GM23338 (cell line): ENCODE measurements at regions not wholly inside any gene's neighbourhood (a gene's known extent, or its start where the extent isn't known, plus 50 kb on each side); places are given as distances from the start of the nearest gene placed in this dataset.

Experiments used
- ATAC-seq: fragments of 200-7000 bp; cut with Tn5 transposase; 3 replicates; pipeline ENCODE4 v1.9.1; 2020
- DNase-seq: peaks from one replicate; pipeline ENCODE4 v3.0.0-alpha.2; 2015; ENCODE audit warnings: low spot score
- H2AFZ ChIP-seq: fragments of 200-600 bp; sonication (generic); 2 replicates; pipeline ENCODE4 v1.8.0; 2016; ENCODE audit warnings: antibody characterized with exemption, mild to moderate bottlenecking, moderate library complexity
- H3F3A ChIP-seq: fragments of 200-600 bp; sonication (generic); replicated peaks from 2 replicates; pipeline ENCODE4 v1.8.0; 2017; ENCODE audit warnings: antibody characterized with exemption, mixed run types, low read depth
- H3K27ac ChIP-seq: fragments of 200-600 bp; sonication (generic); 2 replicates; pipeline ENCODE4 v1.6.1; 2016; ENCODE audit warnings: low read depth
- H3K27me3 ChIP-seq: fragments of 200-600 bp; sonication (generic); 2 replicates; pipeline ENCODE4 v1.8.0; 2016; ENCODE audit warnings: mild to moderate bottlenecking, mixed run types, moderate library complexity; ENCODE audit not compliant: insufficient read depth
- H3K36me3 ChIP-seq: fragments of 200-600 bp; sonication (generic); 2 replicates; pipeline ENCODE4 v1.8.0; 2016; ENCODE audit warnings: mild to moderate bottlenecking; ENCODE audit not compliant: insufficient read depth
- H3K4me1 ChIP-seq: fragments of 200-600 bp; sonication (generic); 2 replicates; pipeline ENCODE4 v1.8.0; 2016; ENCODE audit warnings: mild to moderate bottlenecking, moderate library complexity; ENCODE audit not compliant: insufficient read depth
- H3K4me2 ChIP-seq: fragments of 200-600 bp; sonication (generic); 2 replicates; pipeline ENCODE4 v1.7.1; 2017; ENCODE audit warnings: mixed run types
- H3K4me3 ChIP-seq: fragments of 200-600 bp; sonication (generic); 2 replicates; pipeline ENCODE4 v1.6.1; 2016; ENCODE audit warnings: mixed run types
- H3K79me2 ChIP-seq: fragments of 200-600 bp; sonication (generic); replicated peaks from 2 replicates; pipeline ENCODE4 v1.8.0; 2017; ENCODE audit warnings: mild to moderate bottlenecking; ENCODE audit not compliant: insufficient read depth
- H3K9me2 ChIP-seq: fragments of 200-600 bp; sonication (generic); 2 replicates; pipeline ENCODE4 v1.8.0; 2017; ENCODE audit not compliant: insufficient read depth
- H4K20me1 ChIP-seq: fragments of 200-600 bp; sonication (generic); replicated peaks from 2 replicates; pipeline ENCODE4 v1.8.0; 2017; ENCODE audit warnings: mild to moderate bottlenecking; ENCODE audit not compliant: insufficient read depth
- H3K27ac Mint-ChIP-seq: 2 replicates; pipeline ENCODE4 v1.8.0; 2020; ENCODE audit warnings: inconsistent platforms, mild to moderate bottlenecking, moderate library complexity, mixed read lengths
- H3K27me3 Mint-ChIP-seq: 3 replicates; pipeline ENCODE4 v1.8.0; 2022; ENCODE audit warnings: low read depth, mild to moderate bottlenecking, moderate library complexity, mixed read lengths, inconsistent platforms; ENCODE audit not compliant: insufficient read depth, poor library complexity
- H3K36me3 Mint-ChIP-seq: 3 replicates; pipeline ENCODE4 v1.8.0; 2021; ENCODE audit warnings: low read depth, mild to moderate bottlenecking, inconsistent platforms, moderate library complexity, mixed read lengths
- H3K4me1 Mint-ChIP-seq: 3 replicates; pipeline ENCODE4 v1.8.0; 2020; ENCODE audit warnings: mild to moderate bottlenecking, inconsistent platforms, mixed read lengths
- H3K4me3 Mint-ChIP-seq: 3 replicates; pipeline ENCODE4 v1.8.0; 2021; ENCODE audit warnings: moderate library complexity, mild to moderate bottlenecking, inconsistent platforms, mixed read lengths
- H3K9me3 Mint-ChIP-seq: 3 replicates; pipeline ENCODE4 v1.8.0; 2020; ENCODE audit warnings: moderate library complexity, mild to moderate bottlenecking, inconsistent platforms, mixed read lengths
- CREB1 ChIP-seq: fragments of 250-450 bp; sonication (Bioruptor Pico); IDR thresholded peaks from 2 replicates; pipeline ENCODE4 v1.5.0; 2020; ENCODE audit warnings: low read depth, mild to moderate bottlenecking, moderate library complexity
- EZH2 ChIP-seq: fragments of 200-600 bp; sonication (generic); IDR thresholded peaks from one replicate; pipeline ENCODE4 v1.8.0; 2017; ENCODE audit warnings: antibody characterized with exemption, mild to moderate bottlenecking, low read depth; ENCODE audit not compliant: unreplicated experiment
- EZH2phosphoT487 ChIP-seq: fragments of 200-600 bp; sonication (generic); IDR thresholded peaks from one replicate; pipeline ENCODE4 v1.8.1; 2018; ENCODE audit warnings: antibody characterized with exemption; ENCODE audit not compliant: unreplicated experiment
- JUNB ChIP-seq: IDR thresholded peaks from one replicate; pipeline ENCODE4 v1.6.1; 2016; ENCODE audit warnings: antibody characterized with exemption; ENCODE audit not compliant: unreplicated experiment
- NANOG ChIP-seq: IDR thresholded peaks from 2 replicates; pipeline ENCODE4 v1.6.1; 2016; ENCODE audit warnings: antibody characterized with exemption, borderline replicate concordance
- POLR2AphosphoS5 ChIP-seq: IDR thresholded peaks from 2 replicates; pipeline ENCODE4 v1.6.1; 2016; ENCODE audit warnings: antibody characterized with exemption, low read depth
- STAT1 ChIP-seq: IDR thresholded peaks from one replicate; pipeline ENCODE4 v1.6.1; 2016; ENCODE audit warnings: antibody characterized with exemption; ENCODE audit not compliant: unreplicated experiment
- ZNF114 ChIP-seq: fragments of 250-450 bp; sonication (Bioruptor Pico); IDR thresholded peaks from 2 replicates; pipeline ENCODE4 v1.5.0; 2020; ENCODE audit warnings: mild to moderate bottlenecking, moderate library complexity
- ZNF331 ChIP-seq: fragments of 250-450 bp; sonication (Bioruptor Pico); IDR thresholded peaks from 2 replicates; pipeline ENCODE4 v1.5.0; 2020; ENCODE audit warnings: low read depth, mild to moderate bottlenecking, moderate library complexity
- ZNF462 ChIP-seq: fragments of 250-450 bp; sonication (Bioruptor Pico); IDR thresholded peaks from 2 replicates; pipeline ENCODE4 v1.5.0; 2020; ENCODE audit warnings: mild to moderate bottlenecking, moderate library complexity
- TF ChIP-seq, protein P1 (sequence below), 2 experiments: fragments of 200-600 bp in 1 of 2; sonication (generic) in 1 of 2; conservative IDR thresholded peaks; 2 replicates each; pipeline versions ENCODE4 v1.5.1 to v1.6.1; 2016 to 2017; ENCODE audit warnings: antibody characterized with exemption in 2 of 2, low read depth in 2 of 2, mild to moderate bottlenecking in 2 of 2, moderate library complexity in 1 of 2
- TF ChIP-seq, protein P2 (sequence below): IDR thresholded peaks from 2 replicates; pipeline ENCODE4 v1.6.1; 2016; ENCODE audit warnings: antibody characterized with exemption
- TF ChIP-seq, protein P3 (sequence below): IDR thresholded peaks from one replicate; pipeline ENCODE4 v1.6.1; 2018; ENCODE audit warnings: antibody characterized with exemption; ENCODE audit not compliant: unreplicated experiment

DNA sequence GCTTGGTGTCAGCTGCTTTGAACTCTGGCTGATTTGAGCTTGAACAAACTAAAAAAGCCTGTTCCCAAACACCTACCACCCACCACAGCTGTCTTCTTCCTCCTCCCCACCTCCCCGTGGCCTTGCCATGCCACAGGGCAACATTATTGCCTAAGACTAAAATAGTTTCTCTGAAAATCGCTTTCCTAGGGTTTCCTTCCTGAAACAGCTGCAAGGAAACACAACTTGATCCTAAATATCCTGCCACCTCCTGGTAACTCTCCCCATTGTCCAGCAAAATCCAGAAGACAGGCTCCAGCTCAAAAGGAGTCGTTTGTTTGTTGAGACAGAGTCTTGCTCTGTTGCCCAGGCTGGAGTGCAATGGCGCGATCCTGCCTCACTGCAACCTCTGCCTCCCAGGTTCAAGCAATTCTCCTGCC is 193.9 kb upstream of the TPM1 start:
- H3K4me2 ChIP-seq: peak overlapping the region; percentile 54
- Mint-ChIP-seq H3K9me3 (peaks cover 10% of the 10 kb centered on the region; the same call in 2 of the 3 replicates), H3K4me3 (no peak overlapping the region; the same call in 2 of the 3 replicates), H3K4me1 (peaks cover 61% of the 10 kb centered on the region), H3K36me3 (peaks cover 5% of the 10 kb centered on the region; the same call in 2 of the 3 replicates), H3K27me3 (peaks cover 19% of the 10 kb centered on the region), H3K27ac (peak overlapping the region; percentile 86)
- H3K79me2 ChIP-seq: no peaks in the 10 kb centered on the region
- TF ChIP-seq POLR2AphosphoS5: no peak
- TF ChIP-seq, protein P1, sequence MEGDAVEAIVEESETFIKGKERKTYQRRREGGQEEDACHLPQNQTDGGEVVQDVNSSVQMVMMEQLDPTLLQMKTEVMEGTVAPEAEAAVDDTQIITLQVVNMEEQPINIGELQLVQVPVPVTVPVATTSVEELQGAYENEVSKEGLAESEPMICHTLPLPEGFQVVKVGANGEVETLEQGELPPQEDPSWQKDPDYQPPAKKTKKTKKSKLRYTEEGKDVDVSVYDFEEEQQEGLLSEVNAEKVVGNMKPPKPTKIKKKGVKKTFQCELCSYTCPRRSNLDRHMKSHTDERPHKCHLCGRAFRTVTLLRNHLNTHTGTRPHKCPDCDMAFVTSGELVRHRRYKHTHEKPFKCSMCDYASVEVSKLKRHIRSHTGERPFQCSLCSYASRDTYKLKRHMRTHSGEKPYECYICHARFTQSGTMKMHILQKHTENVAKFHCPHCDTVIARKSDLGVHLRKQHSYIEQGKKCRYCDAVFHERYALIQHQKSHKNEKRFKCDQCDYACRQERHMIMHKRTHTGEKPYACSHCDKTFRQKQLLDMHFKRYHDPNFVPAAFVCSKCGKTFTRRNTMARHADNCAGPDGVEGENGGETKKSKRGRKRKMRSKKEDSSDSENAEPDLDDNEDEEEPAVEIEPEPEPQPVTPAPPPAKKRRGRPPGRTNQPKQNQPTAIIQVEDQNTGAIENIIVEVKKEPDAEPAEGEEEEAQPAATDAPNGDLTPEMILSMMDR (conservative IDR thresholded peaks at IDR 0.05; ENCODE audit: low read depth in 2 of 2): no peak; a peak in 2 of 4 replicates
- no peak for TF ChIP-seq ZNF114 (CRISPR knock-in tag)
- TF ChIP-seq, protein P2, sequence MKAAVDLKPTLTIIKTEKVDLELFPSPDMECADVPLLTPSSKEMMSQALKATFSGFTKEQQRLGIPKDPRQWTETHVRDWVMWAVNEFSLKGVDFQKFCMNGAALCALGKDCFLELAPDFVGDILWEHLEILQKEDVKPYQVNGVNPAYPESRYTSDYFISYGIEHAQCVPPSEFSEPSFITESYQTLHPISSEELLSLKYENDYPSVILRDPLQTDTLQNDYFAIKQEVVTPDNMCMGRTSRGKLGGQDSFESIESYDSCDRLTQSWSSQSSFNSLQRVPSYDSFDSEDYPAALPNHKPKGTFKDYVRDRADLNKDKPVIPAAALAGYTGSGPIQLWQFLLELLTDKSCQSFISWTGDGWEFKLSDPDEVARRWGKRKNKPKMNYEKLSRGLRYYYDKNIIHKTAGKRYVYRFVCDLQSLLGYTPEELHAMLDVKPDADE: no peak
- TF ChIP-seq ZNF331 (CRISPR knock-in tag): no peak
- TF ChIP-seq, protein P3, sequence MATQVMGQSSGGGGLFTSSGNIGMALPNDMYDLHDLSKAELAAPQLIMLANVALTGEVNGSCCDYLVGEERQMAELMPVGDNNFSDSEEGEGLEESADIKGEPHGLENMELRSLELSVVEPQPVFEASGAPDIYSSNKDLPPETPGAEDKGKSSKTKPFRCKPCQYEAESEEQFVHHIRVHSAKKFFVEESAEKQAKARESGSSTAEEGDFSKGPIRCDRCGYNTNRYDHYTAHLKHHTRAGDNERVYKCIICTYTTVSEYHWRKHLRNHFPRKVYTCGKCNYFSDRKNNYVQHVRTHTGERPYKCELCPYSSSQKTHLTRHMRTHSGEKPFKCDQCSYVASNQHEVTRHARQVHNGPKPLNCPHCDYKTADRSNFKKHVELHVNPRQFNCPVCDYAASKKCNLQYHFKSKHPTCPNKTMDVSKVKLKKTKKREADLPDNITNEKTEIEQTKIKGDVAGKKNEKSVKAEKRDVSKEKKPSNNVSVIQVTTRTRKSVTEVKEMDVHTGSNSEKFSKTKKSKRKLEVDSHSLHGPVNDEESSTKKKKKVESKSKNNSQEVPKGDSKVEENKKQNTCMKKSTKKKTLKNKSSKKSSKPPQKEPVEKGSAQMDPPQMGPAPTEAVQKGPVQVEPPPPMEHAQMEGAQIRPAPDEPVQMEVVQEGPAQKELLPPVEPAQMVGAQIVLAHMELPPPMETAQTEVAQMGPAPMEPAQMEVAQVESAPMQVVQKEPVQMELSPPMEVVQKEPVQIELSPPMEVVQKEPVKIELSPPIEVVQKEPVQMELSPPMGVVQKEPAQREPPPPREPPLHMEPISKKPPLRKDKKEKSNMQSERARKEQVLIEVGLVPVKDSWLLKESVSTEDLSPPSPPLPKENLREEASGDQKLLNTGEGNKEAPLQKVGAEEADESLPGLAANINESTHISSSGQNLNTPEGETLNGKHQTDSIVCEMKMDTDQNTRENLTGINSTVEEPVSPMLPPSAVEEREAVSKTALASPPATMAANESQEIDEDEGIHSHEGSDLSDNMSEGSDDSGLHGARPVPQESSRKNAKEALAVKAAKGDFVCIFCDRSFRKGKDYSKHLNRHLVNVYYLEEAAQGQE: no peak
- TF ChIP-seq CREB1 (CRISPR knock-in tag): no peak
- no peak for TF ChIP-seq JUNB
- TF ChIP-seq EZH2: no peak
- no peak for TF ChIP-seq EZH2phosphoT487
- TF ChIP-seq STAT1: no peak
- TF ChIP-seq NANOG: no peak
- TF ChIP-seq ZNF462: no peak
- H3K27me3 ChIP-seq: no peaks in the 10 kb centered on the region
- H3K27ac ChIP-seq: peak overlapping the region; percentile 99
- H3F3A ChIP-seq: 0 out of 2 replicates have a peak, but pooled peaks cover 12% of the 10 kb centered on the region
- H4K20me1 ChIP-seq: no peaks in the 10 kb centered on the region
- H3K4me1 ChIP-seq: peaks cover 26% of the 10 kb centered on the region
- ATAC-seq (no peak), DNase-seq (no peak)
- no peaks in the 10 kb centered on the region for H3K9me2 ChIP-seq
- no peak overlapping the region for H3K4me3 ChIP-seq
- H2AFZ ChIP-seq: no peak overlapping the region
- H3K36me3 ChIP-seq: no peaks in the 10 kb centered on the region
